ENCODE measurements at regions not wholly inside any gene's neighbourhood (a gene's known extent, or its start where the extent isn't known, plus 50 kb on each side); places are given as distances from the start of the nearest gene placed in this dataset.

GRCh38 chr11:70810133-70810532 is 411.8 kb downstream of the CTTN start:
- TF ChIP-seq HDGF (IDR thresholded peaks at IDR 0.05; ENCODE audit: borderline replicate concordance) (no peak), SP1 (IDR thresholded peaks at IDR 0.05) (no peak)

Measured in HEK293T (cell line).